PC-9 (cell line): ENCODE measurements at regions not wholly inside any gene's neighbourhood (a gene's known extent, or its start where the extent isn't known, plus 50 kb on each side); places are given as distances from the start of the nearest gene placed in this dataset.

Experiments used
- EZH2 ChIP-seq: fragments of 200-600 bp; sonication (generic); IDR thresholded peaks from 2 replicates; pipeline ENCODE4 v1.8.0; 2017; ENCODE audit warnings: antibody characterized with exemption, low read depth
- TF ChIP-seq, protein P1 (sequence below): fragments of 200-600 bp; sonication (generic); conservative IDR thresholded peaks from 2 replicates; pipeline ENCODE4 v1.6.1; 2017; ENCODE audit warnings: mixed run types, antibody characterized with exemption, mild to moderate bottlenecking, moderate library complexity

DNA sequence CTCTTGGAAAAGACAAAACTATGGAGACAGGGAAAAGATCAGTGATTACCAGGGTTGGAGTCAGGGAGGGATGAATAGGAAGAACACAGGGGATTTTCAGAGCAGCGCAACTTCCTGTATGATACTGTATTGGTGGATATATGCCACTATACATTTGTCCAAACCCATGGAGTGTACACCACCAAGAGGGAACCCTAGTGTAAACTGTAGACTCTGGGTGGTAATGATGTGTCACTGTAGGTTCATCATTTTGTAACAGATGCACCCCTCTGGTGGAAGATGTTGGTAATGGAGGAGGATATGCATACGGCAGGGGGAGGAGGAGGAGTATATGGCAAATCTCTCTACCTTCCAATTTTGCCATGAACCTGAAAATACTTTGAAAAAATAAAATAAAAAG lies 68.1 kb downstream of the UFM1 start:
- TF ChIP-seq EZH2: no peak
- TF ChIP-seq, protein P1, sequence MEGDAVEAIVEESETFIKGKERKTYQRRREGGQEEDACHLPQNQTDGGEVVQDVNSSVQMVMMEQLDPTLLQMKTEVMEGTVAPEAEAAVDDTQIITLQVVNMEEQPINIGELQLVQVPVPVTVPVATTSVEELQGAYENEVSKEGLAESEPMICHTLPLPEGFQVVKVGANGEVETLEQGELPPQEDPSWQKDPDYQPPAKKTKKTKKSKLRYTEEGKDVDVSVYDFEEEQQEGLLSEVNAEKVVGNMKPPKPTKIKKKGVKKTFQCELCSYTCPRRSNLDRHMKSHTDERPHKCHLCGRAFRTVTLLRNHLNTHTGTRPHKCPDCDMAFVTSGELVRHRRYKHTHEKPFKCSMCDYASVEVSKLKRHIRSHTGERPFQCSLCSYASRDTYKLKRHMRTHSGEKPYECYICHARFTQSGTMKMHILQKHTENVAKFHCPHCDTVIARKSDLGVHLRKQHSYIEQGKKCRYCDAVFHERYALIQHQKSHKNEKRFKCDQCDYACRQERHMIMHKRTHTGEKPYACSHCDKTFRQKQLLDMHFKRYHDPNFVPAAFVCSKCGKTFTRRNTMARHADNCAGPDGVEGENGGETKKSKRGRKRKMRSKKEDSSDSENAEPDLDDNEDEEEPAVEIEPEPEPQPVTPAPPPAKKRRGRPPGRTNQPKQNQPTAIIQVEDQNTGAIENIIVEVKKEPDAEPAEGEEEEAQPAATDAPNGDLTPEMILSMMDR: peak; percentile 43; the same call in 1 of the 2 replicates
